OCI-LY7 (cell line): ENCODE measurements at regions not wholly inside any gene's neighbourhood (a gene's known extent, or its start where the extent isn't known, plus 50 kb on each side); places are given as distances from the start of the nearest gene placed in this dataset.

Experiments used
- BruUV-seq: library from RNA; stranded (reverse); fragments of 400-500 nt; replicated peaks from 2 replicates; lab custom pipeline; 2021; lab: Mats Ljungman, UMichigan
- CTCF ChIA-PET: fragments of 300-600 bp; sonication (Branson Sonifier 250); formaldehyde crosslinking; loops from one replicate; lab custom pipeline; 2022; ENCODE audit warnings: antibody characterized with exemption; ENCODE audit not compliant: unreplicated experiment; lab: Charles Lee
- POLR2A ChIA-PET: fragments of 300-600 bp; sonication (Branson Sonifier 250); formaldehyde crosslinking; loops from one replicate; lab custom pipeline; 2022; ENCODE audit warnings: antibody characterized with exemption; lab: Charles Lee
- DNase-seq: peaks from one replicate; pipeline ENCODE4 v3.0.0-alpha.2; 2015; ENCODE audit warnings: low spot score
- H2AFZ ChIP-seq: fragments of 200-600 bp; sonication (generic), shearing (Covaris generic); 2 replicates; pipeline ENCODE4 v1.6.1; 2014; ENCODE audit warnings: mild to moderate bottlenecking, antibody characterized with exemption, low read length, moderate library complexity
- H3K27ac ChIP-seq: fragments of 200-600 bp; sonication (generic); 2 replicates; pipeline ENCODE4 v1.5.1; 2014; ENCODE audit warnings: mixed run types, low read depth, mild to moderate bottlenecking, moderate library complexity, low read length, inconsistent platforms; ENCODE audit not compliant: poor library complexity, severe bottlenecking
- H3K36me3 ChIP-seq: fragments of 200-600 bp; sonication (generic); 2 replicates; pipeline ENCODE4 v1.6.1; 2014; ENCODE audit warnings: mild to moderate bottlenecking, antibody characterized with exemption, low read length, moderate library complexity, mixed read lengths; ENCODE audit not compliant: insufficient read depth
- H3K4me1 ChIP-seq: fragments of 200-600 bp; sonication (generic); 2 replicates; pipeline ENCODE4 v1.5.1; 2014; ENCODE audit warnings: mild to moderate bottlenecking, low read length; ENCODE audit not compliant: insufficient read depth, poor library complexity, severe bottlenecking
- H3K4me2 ChIP-seq: fragments of 200-600 bp; sonication (generic); 2 replicates; pipeline ENCODE4 v1.6.1; 2014; ENCODE audit warnings: mild to moderate bottlenecking, low read length
- H3K4me3 ChIP-seq: fragments of 200-600 bp; sonication (generic); 2 replicates; pipeline ENCODE4 v1.5.1; 2014; ENCODE audit warnings: mild to moderate bottlenecking, low read depth, low read length; ENCODE audit not compliant: poor library complexity, severe bottlenecking
- H3K79me2 ChIP-seq: fragments of 200-600 bp; sonication (generic); 2 replicates; pipeline ENCODE4 v1.6.1; 2016; ENCODE audit warnings: low read depth, mild to moderate bottlenecking, low read length, moderate library complexity, mixed read lengths; ENCODE audit not compliant: insufficient read depth
- H3K9me2 ChIP-seq: fragments of 200-600 bp; sonication (generic); 2 replicates; pipeline ENCODE4 v1.6.1; 2016; ENCODE audit warnings: mild to moderate bottlenecking, low read length, mixed read lengths; ENCODE audit not compliant: insufficient read depth
- H3K9me3 ChIP-seq: fragments of 200-600 bp; sonication (generic); 2 replicates; pipeline ENCODE4 v1.6.1; 2014; ENCODE audit warnings: mild to moderate bottlenecking, mixed run types, low read length, mixed read lengths
- H4K20me1 ChIP-seq: fragments of 200-600 bp; sonication (generic); 2 replicates; pipeline ENCODE4 v1.6.1; 2014; ENCODE audit warnings: mild to moderate bottlenecking, antibody characterized with exemption, low read length, moderate library complexity, mixed read lengths; ENCODE audit not compliant: insufficient read depth
- CTCF ChIP-seq: fragments of 200-600 bp; sonication (generic); conservative IDR thresholded peaks from 2 replicates; pipeline ENCODE4 v1.5.1; 2014; ENCODE audit warnings: mild to moderate bottlenecking, antibody characterized with exemption, low read length, moderate library complexity, mixed read lengths
- EZH2phosphoT487 ChIP-seq: fragments of 200-600 bp; sonication (generic); IDR thresholded peaks from 2 replicates; pipeline ENCODE4 v1.6.1; 2018; ENCODE audit warnings: low read depth, borderline replicate concordance, mild to moderate bottlenecking, mixed run types, antibody characterized with exemption, low read length, moderate library complexity, mixed read lengths
- intact Hi-C: fragments of 100-400 bp; cut with micrococcal nuclease; formaldehyde crosslinking; loops from one replicate; pipeline ENCODE4 v1.10.0; 2022; ENCODE audit not compliant: unreplicated experiment

GRCh38 chr2:123164216-123164615 lies 860.9 kb upstream of the CNTNAP5 start:
- CTCF ChIA-PET = no interaction called here
- intact Hi-C loops = no loop called here
- TF ChIP-seq CTCF = no peak

GRCh38 chr2:123165616-123166015 lies 859.5 kb upstream of the CNTNAP5 start:
- CTCF ChIA-PET = no interaction called here
- H3K9me3 ChIP-seq = no peaks in the 10 kb centered on the region
- no peak overlapping the region for H3K4me2 ChIP-seq
- DNase-seq = no peak
- H3K36me3 ChIP-seq = no peaks in the 10 kb centered on the region
- no peaks in the 10 kb centered on the region for H4K20me1 ChIP-seq
- H3K4me3 ChIP-seq = no peak overlapping the region
- POLR2A ChIA-PET = no interaction called here
- BruUV-seq = no TSS peak
- no peak overlapping the region for H3K27ac ChIP-seq
- H3K4me1 ChIP-seq = no peaks in the 10 kb centered on the region
- TF ChIP-seq EZH2phosphoT487 (no peak), CTCF (no peak)
- no peaks in the 10 kb centered on the region for H3K9me2 ChIP-seq
- intact Hi-C loops = no loop called here
- no peak overlapping the region for H2AFZ ChIP-seq
- no peaks in the 10 kb centered on the region for H3K79me2 ChIP-seq

More at GRCh38 chr2:123164216-123164615, 860.9 kb upstream of the CNTNAP5 start:
- H3K4me2 ChIP-seq = no peak overlapping the region
- H3K9me2 ChIP-seq = no peaks in the 10 kb centered on the region
- DNase-seq = no peak
- no peak overlapping the region for H3K27ac ChIP-seq
- no peaks in the 10 kb centered on the region for H3K4me1 ChIP-seq
- no peaks in the 10 kb centered on the region for H4K20me1 ChIP-seq
- no TSS peak for BruUV-seq
- H3K4me3 ChIP-seq = no peak overlapping the region
- no peaks in the 10 kb centered on the region for H3K36me3 ChIP-seq
- no peaks in the 10 kb centered on the region for H3K79me2 ChIP-seq
- no peaks in the 10 kb centered on the region for H3K9me3 ChIP-seq
- H2AFZ ChIP-seq = no peak overlapping the region
- POLR2A ChIA-PET = no interaction called here

- Histone ChIP-seq H3K9me2 (no peaks in the 10 kb centered on the region), H3K79me2 (no peaks in the 10 kb centered on the region), H3K4me2 (no peak overlapping the region), H3K36me3 (no peaks in the 10 kb centered on the region), H3K9me3 (no peaks in the 10 kb centered on the region), H3K27ac (no peak overlapping the region), H4K20me1 (no peaks in the 10 kb centered on the region), H3K4me1 (no peaks in the 10 kb centered on the region), H2AFZ (no peak overlapping the region), H3K4me3 (no peak overlapping the region)
- BruUV-seq = no TSS peak
- CTCF ChIA-PET = no interaction called here
- TF ChIP-seq CTCF = no peak
- no peak for TF ChIP-seq EZH2phosphoT487
- intact Hi-C loops = no loop called here
- POLR2A ChIA-PET = no interaction called here
- no peak for DNase-seq
Observed at GRCh38 chr2:123179526-123179925, 845.6 kb upstream of the CNTNAP5 start.
